ENCODE measurements at regions not wholly inside any gene's neighbourhood (a gene's known extent, or its start where the extent isn't known, plus 50 kb on each side); places are given as distances from the start of the nearest gene placed in this dataset.

DNA sequence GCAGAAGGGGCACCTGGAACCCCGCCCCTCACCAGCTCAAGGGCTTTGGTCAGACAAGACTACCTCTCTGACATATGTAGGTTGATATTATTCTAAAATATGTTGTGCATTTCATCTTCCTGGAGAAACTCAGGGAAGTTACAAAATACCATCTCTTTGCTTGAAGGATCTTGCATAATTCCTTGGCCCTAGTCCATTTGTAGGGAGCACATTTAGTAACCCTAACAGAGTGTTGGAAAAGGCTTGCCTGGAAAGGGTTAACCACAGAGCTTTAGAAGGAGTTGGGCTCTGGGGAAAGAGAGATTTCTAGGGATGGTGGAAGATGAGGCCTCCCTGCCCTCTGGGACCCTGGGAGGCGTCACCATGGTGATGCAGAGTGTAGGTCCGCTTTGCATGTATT lies 143.0 kb upstream of the SLC1A4 start:
- Histone ChIP-seq H3K4me3 (no peak overlapping the region), H3K9me3 (no peaks in the 10 kb centered on the region), H3K4me1 (peaks cover 0 to under 1% (median 0%) of the 10 kb centered on the region in 4 donors), H3K36me3 (no peaks in the 10 kb centered on the region), H3K27ac (no peak overlapping the region), H3K27me3 (no peaks in the 10 kb centered on the region)
- no peak for DNase-seq
- in situ Hi-C loops (cut with MboI; ENCODE audit: low pct_ligation_motif_present in 1 of 4, low pct_unique_long_range_greater_than_20kb in 1 of 4, low sequenced_read_pairs in 3 of 4): loop anchor here in 1 of 4 donors (10.0 kb wide), 1 partner anchor 91 kb away; no protein-coding TSS in a partner anchor
- intact Hi-C loops (cut with DNase I; ENCODE audit: low total_unique reads): no loop called here
- TF ChIP-seq, protein P1, sequence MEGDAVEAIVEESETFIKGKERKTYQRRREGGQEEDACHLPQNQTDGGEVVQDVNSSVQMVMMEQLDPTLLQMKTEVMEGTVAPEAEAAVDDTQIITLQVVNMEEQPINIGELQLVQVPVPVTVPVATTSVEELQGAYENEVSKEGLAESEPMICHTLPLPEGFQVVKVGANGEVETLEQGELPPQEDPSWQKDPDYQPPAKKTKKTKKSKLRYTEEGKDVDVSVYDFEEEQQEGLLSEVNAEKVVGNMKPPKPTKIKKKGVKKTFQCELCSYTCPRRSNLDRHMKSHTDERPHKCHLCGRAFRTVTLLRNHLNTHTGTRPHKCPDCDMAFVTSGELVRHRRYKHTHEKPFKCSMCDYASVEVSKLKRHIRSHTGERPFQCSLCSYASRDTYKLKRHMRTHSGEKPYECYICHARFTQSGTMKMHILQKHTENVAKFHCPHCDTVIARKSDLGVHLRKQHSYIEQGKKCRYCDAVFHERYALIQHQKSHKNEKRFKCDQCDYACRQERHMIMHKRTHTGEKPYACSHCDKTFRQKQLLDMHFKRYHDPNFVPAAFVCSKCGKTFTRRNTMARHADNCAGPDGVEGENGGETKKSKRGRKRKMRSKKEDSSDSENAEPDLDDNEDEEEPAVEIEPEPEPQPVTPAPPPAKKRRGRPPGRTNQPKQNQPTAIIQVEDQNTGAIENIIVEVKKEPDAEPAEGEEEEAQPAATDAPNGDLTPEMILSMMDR (IDR thresholded peaks at IDR 0.05): no peak
- TF ChIP-seq POLR2AphosphoS5 (IDR thresholded peaks at IDR 0.05): no peak
- TF ChIP-seq EP300 (IDR thresholded peaks at IDR 0.05; ENCODE audit: low read depth): no peak
- no peak for TF ChIP-seq POLR2A (IDR thresholded peaks at IDR 0.05)
- WGBS, 2 donors (ENCODE audit: low coverage in 1 of 2): 77 to 89% methylated on average over 3 of the region's 3 CpGs

DNA sequence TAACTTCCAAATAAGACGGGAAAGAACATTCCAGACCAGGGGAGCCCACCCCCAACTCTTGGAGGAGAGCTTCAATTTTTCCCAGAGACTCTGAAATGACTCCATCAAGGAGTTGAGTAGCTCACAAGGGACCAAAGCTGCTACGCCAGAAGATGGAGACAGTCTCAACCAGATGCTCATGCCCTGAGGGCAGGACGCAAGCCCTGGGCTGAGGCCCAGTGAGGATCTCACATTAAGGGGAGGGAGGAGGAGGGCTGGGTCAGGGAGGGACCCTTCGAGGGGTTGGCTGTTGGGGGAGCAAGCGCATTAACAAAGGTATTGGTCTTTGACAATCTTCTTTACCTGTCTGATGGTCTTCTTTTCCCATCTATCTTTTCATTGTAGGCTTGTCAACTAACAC lies 141.3 kb upstream of the SLC1A4 start:
- no peak overlapping the region for H3K4me3 ChIP-seq
- H3K27me3 ChIP-seq: no peaks in the 10 kb centered on the region
- H3K4me1 ChIP-seq: no peaks in the 10 kb centered on the region
- intact Hi-C loops (cut with DNase I; ENCODE audit: low total_unique reads) (no loop called here), in situ Hi-C loops (cut with MboI; ENCODE audit: low pct_ligation_motif_present in 1 of 4, low pct_unique_long_range_greater_than_20kb in 1 of 4, low sequenced_read_pairs in 3 of 4) (loop anchor here in 1 of 4 donors (10.0 kb wide), 1 partner anchor 93 kb away; no protein-coding TSS in a partner anchor)
- TF ChIP-seq EP300 (IDR thresholded peaks at IDR 0.05; ENCODE audit: low read depth) (no peak), POLR2AphosphoS5 (IDR thresholded peaks at IDR 0.05) (no peak), POLR2A (IDR thresholded peaks at IDR 0.05) (no peak)
- TF ChIP-seq, protein P1 (IDR thresholded peaks at IDR 0.05): no peak
- WGBS, 2 donors (ENCODE audit: low coverage in 1 of 2): 70 to 80% methylated on average over 2 to 5 of the region's 5 CpGs
- DNase-seq: no peak
- H3K9me3 ChIP-seq: no peaks in the 10 kb centered on the region
- H3K36me3 ChIP-seq: no peaks in the 10 kb centered on the region
- no peak overlapping the region for H3K27ac ChIP-seq

GRCh38 chr2:64848363-64848762 lies 140.8 kb upstream of the SLC1A4 start:
- Histone ChIP-seq H3K36me3 (no peaks in the 10 kb centered on the region), H3K27ac (no peak overlapping the region), H3K9me3 (no peaks in the 10 kb centered on the region), H3K4me3 (no peak overlapping the region), H3K27me3 (no peaks in the 10 kb centered on the region), H3K4me1 (peaks cover 0 to 2% (median 0%) of the 10 kb centered on the region in 4 donors)
- TF ChIP-seq POLR2AphosphoS5 (IDR thresholded peaks at IDR 0.05) (no peak), POLR2A (IDR thresholded peaks at IDR 0.05) (no peak), EP300 (IDR thresholded peaks at IDR 0.05; ENCODE audit: low read depth) (no peak)
- TF ChIP-seq, protein P1 (IDR thresholded peaks at IDR 0.05): no peak
- DNase-seq: no peak
- in situ Hi-C loops (cut with MboI; ENCODE audit: low pct_ligation_motif_present in 1 of 4, low pct_unique_long_range_greater_than_20kb in 1 of 4, low sequenced_read_pairs in 3 of 4) (loop anchor here in 1 of 4 donors (10.0 kb wide), 1 partner anchor 94 kb away; no protein-coding TSS in a partner anchor), intact Hi-C loops (cut with DNase I; ENCODE audit: low total_unique reads) (no loop called here)
- WGBS, 2 donors (ENCODE audit: low coverage in 1 of 2): 90% methylated on average over 4 to 5 of the region's 5 CpGs

GRCh38 chr2:64848945-64849344 lies 140.3 kb upstream of the SLC1A4 start:
- no peaks in the 10 kb centered on the region for H3K27me3 ChIP-seq
- in situ Hi-C loops (cut with MboI; ENCODE audit: low pct_ligation_motif_present in 1 of 4, low pct_unique_long_range_greater_than_20kb in 1 of 4, low sequenced_read_pairs in 3 of 4) (loop anchor here in 1 of 4 donors (10.0 kb wide), 1 partner anchor 94 kb away; no protein-coding TSS in a partner anchor), intact Hi-C loops (cut with DNase I; ENCODE audit: low total_unique reads) (no loop called here)
- no peak for TF ChIP-seq POLR2A (IDR thresholded peaks at IDR 0.05)
- no peak for TF ChIP-seq EP300 (IDR thresholded peaks at IDR 0.05; ENCODE audit: low read depth)
- TF ChIP-seq POLR2AphosphoS5 (IDR thresholded peaks at IDR 0.05): no peak
- TF ChIP-seq, protein P1 (IDR thresholded peaks at IDR 0.05): no peak
- peaks cover 0 to 7% (median 2%) of the 10 kb centered on the region in 4 donors for H3K4me1 ChIP-seq
- H3K27ac ChIP-seq: no peak overlapping the region
- no peak overlapping the region for H3K4me3 ChIP-seq
- no peaks in the 10 kb centered on the region for H3K36me3 ChIP-seq
- no peak for DNase-seq
- no peaks in the 10 kb centered on the region for H3K9me3 ChIP-seq

All from transverse colon (tissue), 4 donors.